Spleen (tissue), 7 donors: ENCODE measurements at regions not wholly inside any gene's neighbourhood (a gene's known extent, or its start where the extent isn't known, plus 50 kb on each side); places are given as distances from the start of the nearest gene placed in this dataset.

Source experiments
- POLR2A ChIP-seq, 3 donors: fragments of 450-650 bp; IDR thresholded peaks; one replicate each; pipeline ENCODE4 v1.5.1; 2017; ENCODE audit warnings: antibody characterized with exemption in 3 of 3, mild to moderate bottlenecking in 1 of 3
- TF ChIP-seq, protein P1 (sequence below), 11 experiments: fragments of 200-600 bp in 7 of 11; fragments of 450-650 bp in 4 of 11; sonication (generic) in 4 of 11; IDR thresholded peaks in 8 of 11; conservative IDR thresholded peaks in 3 of 11; 1 replicate in 7 of 11; 2 replicates in 4 of 11; pipeline versions ENCODE4 v1.4.0 to v1.8.0; 2016 to 2021; ENCODE audit warnings: antibody characterized with exemption in 11 of 11, inconsistent platforms in 4 of 11, mild to moderate bottlenecking in 1 of 11
- donor health status: DM: no; HTN: no; CAD: no; lungs with moderate emphysema.
- donor health status: DM: no; HTN: no; CAD: no.
- donor health status: DM: no; HTN: no; CAD: no.

DNA sequence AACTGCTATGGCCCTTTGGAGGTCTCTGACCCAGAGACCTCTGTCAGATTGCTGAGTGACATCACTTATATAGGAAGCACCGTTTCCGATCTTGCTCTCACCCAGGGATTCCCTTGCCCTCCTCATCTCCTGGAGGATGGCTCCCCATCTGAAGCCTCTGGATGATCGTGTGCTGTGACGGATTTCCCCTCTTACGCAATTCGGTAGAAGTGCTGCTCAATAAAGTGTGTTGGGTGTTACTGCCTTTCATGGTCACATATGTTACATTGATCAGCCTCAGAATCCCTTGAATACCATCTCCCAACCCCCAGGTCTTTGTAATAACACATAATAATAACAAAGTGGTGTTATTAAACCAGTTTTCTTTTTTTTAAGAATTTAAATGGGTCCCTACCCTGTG is 107.3 kb upstream of the CLEC14A start:
- TF ChIP-seq POLR2A (IDR thresholded peaks at IDR 0.05): no peak
- TF ChIP-seq, protein P1, sequence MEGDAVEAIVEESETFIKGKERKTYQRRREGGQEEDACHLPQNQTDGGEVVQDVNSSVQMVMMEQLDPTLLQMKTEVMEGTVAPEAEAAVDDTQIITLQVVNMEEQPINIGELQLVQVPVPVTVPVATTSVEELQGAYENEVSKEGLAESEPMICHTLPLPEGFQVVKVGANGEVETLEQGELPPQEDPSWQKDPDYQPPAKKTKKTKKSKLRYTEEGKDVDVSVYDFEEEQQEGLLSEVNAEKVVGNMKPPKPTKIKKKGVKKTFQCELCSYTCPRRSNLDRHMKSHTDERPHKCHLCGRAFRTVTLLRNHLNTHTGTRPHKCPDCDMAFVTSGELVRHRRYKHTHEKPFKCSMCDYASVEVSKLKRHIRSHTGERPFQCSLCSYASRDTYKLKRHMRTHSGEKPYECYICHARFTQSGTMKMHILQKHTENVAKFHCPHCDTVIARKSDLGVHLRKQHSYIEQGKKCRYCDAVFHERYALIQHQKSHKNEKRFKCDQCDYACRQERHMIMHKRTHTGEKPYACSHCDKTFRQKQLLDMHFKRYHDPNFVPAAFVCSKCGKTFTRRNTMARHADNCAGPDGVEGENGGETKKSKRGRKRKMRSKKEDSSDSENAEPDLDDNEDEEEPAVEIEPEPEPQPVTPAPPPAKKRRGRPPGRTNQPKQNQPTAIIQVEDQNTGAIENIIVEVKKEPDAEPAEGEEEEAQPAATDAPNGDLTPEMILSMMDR (IDR thresholded peaks at IDR 0.05 in 8 of 11, conservative IDR thresholded peaks at IDR 0.05 in 3 of 11): no peak
